ENCODE measurements at regions not wholly inside any gene's neighbourhood (a gene's known extent, or its start where the extent isn't known, plus 50 kb on each side); places are given as distances from the start of the nearest gene placed in this dataset.

DNA sequence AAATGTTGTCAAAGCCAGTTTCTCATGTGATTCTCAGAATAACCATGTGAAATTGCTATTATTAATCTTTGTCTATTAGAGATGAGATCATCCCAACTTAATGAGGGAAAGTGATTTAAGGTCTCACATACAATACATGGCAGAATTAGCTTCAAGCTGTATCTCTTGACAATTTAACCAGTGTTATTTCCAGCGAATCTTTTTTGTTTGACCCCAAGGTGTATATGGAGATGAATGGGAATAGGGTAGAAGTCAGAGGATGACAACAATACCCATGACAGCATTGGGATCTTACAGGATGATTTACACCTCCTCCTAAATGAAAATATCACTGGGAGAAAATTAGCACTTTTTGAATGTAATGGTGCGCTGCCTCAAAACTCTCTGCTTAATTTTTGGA lies 290.8 kb upstream of the LUZP2 start:
- TF ChIP-seq POLR2A (IDR thresholded peaks at IDR 0.05): no peak
- TF ChIP-seq, protein P1, sequence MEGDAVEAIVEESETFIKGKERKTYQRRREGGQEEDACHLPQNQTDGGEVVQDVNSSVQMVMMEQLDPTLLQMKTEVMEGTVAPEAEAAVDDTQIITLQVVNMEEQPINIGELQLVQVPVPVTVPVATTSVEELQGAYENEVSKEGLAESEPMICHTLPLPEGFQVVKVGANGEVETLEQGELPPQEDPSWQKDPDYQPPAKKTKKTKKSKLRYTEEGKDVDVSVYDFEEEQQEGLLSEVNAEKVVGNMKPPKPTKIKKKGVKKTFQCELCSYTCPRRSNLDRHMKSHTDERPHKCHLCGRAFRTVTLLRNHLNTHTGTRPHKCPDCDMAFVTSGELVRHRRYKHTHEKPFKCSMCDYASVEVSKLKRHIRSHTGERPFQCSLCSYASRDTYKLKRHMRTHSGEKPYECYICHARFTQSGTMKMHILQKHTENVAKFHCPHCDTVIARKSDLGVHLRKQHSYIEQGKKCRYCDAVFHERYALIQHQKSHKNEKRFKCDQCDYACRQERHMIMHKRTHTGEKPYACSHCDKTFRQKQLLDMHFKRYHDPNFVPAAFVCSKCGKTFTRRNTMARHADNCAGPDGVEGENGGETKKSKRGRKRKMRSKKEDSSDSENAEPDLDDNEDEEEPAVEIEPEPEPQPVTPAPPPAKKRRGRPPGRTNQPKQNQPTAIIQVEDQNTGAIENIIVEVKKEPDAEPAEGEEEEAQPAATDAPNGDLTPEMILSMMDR (IDR thresholded peaks at IDR 0.05): no peak
